GM21515 (cell line): ENCODE measurements at regions not wholly inside any gene's neighbourhood (a gene's known extent, or its start where the extent isn't known, plus 50 kb on each side); places are given as distances from the start of the nearest gene placed in this dataset.

Experiments used
- ATAC-seq: cut with Tn5 transposase; IDR thresholded peaks from one replicate; pipeline ENCODE4 v1.9.1; 2021; ENCODE audit not compliant: unreplicated experiment

GRCh38 chr2:152881527-152881926 is 163.1 kb downstream of the ARL6IP6 start:
- no peak for ATAC-seq

- ATAC-seq: no peak
Observed at GRCh38 chr2:152879275-152879674, 160.9 kb downstream of the ARL6IP6 start.

GRCh38 chr2:152875701-152876695 is 157.6 kb downstream of the ARL6IP6 start:
- no peak for ATAC-seq

DNA sequence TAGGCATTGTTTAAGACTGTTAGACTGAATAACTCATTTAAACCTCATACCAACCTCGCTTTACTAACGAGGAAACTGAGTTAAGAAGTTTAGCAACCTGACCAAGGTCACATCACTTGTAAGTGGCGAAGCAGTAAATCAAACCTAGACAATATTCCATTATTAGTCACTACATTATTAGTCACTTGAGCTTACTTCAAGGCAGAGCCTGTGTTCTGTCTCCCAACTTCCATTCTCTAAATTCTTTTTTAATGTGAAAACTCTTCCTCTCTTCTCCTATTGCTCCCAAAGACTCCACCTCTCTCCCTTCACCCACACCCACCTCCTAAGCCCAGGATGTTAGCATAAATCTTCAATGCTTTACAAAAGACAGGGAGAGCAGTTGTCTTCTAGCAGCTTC is 156.5 kb downstream of the ARL6IP6 start:
- ATAC-seq: no peak

GRCh38 chr2:152870239-152870638 is 151.8 kb downstream of the ARL6IP6 start:
- ATAC-seq: no peak

GRCh38 chr2:152867397-152867796 is 149.0 kb downstream of the ARL6IP6 start:
- ATAC-seq: no peak

GRCh38 chr2:152864601-152865149 is 146.3 kb downstream of the ARL6IP6 start:
- ATAC-seq: no peak

DNA sequence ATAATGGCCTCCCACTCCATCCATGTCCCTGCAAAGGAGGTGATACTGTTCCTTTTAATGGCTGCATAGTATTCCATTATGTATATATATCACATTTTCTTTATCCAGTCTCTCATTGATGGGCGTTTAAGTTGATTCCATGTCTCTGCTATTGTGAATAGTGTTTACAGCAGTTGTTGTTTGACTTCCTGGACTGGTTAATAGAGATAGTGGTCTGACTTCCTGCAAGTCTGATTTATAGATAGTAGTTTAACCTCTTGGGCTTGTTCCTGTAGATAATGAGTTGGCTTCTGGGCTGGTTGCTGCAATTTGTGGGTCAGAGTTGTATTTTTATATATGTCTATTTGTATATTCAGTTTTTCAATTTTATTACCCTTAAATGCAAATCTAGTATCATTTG is 145.4 kb downstream of the ARL6IP6 start:
- no peak for ATAC-seq

DNA sequence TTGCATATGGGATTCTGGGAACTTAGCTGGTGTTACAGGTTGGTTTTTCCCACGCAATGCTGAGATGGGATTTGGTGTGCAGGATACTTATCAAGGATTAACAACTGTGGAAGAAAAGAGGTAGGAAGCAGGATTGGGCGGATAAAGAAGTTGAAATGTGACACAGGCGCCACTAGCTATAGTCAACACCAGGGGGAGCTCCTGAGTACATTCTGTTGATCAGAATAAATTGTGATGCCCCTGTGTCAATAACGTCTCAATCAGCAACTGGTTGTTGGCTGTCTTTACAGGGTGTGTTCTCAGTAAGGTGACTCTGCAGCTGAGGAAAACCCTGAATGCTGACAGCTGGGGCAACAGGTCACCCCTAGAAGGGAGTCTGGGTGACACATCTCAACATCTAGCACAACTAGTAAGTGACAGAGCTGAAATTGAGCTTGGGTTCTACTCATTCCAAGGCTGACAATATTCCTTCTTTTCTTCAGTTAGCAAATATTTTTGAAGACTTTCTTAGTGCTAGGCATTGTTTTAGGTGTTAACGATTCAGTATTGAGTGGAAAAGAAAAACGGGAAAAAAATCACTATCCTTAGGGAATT is 143.0 kb downstream of the ARL6IP6 start:
- peak; percentile 78 for ATAC-seq

DNA sequence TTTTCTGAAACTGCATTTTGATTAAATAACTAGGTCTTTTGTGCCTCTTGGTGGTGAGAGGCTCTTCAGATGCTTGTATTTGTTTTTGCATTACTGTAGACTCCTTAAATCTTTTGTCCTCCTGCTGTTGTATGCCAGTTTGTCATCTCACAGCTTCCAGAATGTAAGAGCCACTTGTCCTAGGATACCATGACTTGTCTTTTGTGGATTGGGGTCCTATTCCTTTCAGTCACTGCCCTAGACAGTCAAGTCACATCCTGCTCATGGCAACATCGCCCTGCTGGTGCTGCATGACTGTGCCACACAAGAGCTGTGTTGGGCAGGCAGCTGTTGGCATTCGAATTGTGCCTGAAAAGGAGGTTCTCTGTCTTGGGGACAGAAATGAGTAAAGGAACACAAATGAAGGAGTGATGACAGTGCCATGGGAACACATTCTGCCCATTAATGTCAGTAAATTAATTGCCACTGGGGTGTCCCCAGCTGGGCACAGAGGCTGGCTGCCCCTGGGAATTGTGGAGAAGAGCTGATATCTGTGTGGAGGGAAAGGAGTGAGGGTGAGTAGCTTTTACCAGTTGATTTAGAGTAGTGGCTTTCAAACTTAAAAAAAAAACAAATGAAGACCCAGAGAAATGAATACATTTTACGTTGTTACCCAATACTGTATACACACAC is 140.3 kb downstream of the ARL6IP6 start:
- no peak for ATAC-seq

GRCh38 chr2:152846697-152847470 is 128.5 kb downstream of the ARL6IP6 start:
- ATAC-seq: no peak

DNA sequence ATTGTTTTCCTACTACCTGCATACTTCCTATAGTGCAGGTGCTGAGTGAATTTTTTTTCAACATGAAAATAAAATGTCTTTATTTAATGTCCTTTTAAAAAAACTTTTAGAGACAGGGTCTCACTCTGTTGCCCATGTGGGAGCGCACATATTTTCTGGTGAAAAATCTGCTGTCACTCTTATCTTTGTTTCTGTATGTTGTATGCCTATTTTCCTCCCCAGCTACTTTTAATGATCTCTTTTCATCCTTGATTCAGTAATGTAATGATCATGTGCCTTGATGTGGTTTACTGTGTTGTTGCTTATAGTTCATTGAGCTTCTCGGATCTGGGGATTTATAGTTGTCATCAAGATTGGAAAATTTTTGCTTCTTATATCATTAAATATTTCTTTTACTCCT is 117.3 kb downstream of the ARL6IP6 start:
- no peak for ATAC-seq

DNA sequence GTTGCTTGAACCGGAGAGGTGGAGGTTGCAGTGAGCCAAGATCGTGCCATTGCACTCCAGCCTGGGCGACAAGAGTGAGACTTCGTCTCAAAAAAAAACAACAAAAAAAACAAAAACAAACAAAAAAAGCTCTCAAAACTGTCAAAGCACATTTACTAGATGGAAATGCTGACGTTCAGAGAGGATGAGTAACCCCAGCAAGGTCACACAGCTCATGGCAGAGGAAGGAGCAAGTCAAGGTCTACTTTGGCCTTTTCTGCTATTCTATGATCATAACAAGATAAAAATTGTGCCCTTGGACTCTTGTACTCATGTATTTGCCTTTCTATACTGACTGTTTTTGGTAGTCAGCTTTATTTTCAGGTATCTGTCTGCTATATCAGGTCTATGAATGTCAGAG is 109.5 kb downstream of the ARL6IP6 start:
- no peak for ATAC-seq

DNA sequence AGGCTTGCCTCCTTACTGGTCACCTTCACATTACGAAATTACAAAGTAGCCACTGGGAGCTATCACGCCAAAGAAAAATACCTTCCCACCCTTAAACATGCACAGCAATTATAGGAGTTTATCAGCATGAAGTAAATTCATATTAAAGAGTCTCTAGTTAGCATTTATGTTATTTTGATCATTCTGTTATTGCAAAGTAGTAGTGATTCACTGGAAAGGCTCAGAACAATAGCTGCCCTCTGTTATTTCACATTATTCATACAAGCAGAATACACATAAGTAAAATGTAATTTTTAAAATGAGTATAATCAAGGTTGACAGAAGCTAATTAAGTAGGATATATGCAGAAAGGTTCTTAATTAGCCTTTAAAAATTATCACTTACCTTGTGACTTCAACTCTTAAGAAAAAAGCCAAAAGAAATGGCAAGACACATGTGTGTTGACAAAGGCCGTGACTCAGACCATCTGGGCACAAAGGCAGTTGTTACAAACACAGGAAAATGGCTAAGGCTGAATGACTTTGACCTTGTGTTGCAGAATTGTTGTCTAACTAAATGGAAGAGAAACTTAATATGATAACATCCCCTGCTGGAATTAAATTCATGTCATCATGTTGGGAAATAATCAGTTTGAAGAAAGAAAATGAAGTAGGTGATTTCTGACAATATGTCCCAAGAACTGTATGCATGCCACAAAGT is 108.3 kb downstream of the ARL6IP6 start:
- no peak for ATAC-seq

DNA sequence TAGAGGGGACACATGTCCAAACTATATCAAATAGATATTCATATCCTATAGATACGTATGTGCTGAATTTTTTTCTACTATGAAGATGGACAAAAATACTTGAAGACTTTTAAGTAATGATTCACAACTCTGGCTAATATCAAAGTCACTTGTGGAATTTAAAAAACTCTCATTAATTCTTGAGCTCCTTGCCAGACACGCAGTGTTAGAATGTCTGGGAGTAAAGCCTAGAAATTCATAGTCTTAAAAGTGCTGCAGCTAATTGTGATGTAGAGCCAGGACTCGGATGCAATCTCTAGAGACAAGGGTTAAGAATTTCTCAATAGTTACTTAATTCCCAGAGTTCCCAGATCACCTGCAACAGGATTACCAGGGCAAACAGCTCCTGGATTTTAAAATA is 107.4 kb downstream of the ARL6IP6 start:
- no peak for ATAC-seq

DNA sequence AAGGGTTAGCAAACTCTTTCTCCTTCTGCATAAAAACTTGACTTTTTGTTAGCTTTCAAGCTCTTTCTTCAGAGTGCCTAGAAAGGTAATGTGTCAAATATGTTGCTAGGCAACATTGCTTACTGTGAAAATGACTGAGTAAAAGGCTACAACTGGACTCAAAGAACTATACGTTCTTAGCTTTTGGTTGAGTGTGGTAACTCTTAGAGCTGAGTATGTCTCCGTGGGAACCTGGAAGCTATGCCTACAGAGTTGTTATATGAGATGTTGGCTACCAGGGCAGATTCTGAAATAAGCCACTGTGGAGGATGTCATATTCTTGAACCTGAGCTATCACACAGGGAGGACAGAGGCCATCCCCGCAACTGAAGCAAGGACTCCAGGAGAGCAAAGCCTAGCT is 105.5 kb downstream of the ARL6IP6 start:
- no peak for ATAC-seq

GRCh38 chr2:152822676-152823075 is 104.3 kb downstream of the ARL6IP6 start:
- ATAC-seq: no peak

DNA sequence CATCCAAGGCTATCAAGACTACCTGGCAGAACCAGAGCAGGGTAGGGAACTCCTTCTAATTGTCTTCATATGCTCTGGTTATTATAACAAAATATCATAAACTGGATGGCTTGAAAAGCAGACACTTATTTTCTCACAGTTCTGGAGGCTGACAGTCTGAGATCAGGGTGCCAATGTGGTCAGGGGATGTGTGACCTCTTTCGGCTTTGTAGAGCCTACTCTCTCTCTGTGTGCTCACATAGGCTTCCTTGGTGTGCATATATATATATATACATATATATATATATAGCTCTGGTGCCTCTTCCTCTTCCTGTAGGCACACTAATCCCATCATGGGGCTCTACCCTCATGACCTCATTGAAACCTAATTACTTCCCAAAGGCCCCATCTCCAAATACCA is 101.6 kb downstream of the ARL6IP6 start:
- ATAC-seq: no peak

GRCh38 chr2:152815634-152816257 is 97.3 kb downstream of the ARL6IP6 start:
- ATAC-seq: no peak
